HG03280 (cell line): ENCODE measurements at regions not wholly inside any gene's neighbourhood (a gene's known extent, or its start where the extent isn't known, plus 50 kb on each side); places are given as distances from the start of the nearest gene placed in this dataset.
A peak's percentile ranks its signal among the peaks of the same experiment; 100 is the strongest.

Source experiments
- ATAC-seq: cut with Tn5 transposase; IDR thresholded peaks from one replicate; pipeline ENCODE4 v1.9.1; 2021; ENCODE audit warnings: mild to moderate bottlenecking, moderate library complexity; ENCODE audit not compliant: unreplicated experiment

- no peak for ATAC-seq
Observed at GRCh38 chr6:26149240-26149639, 62.0 kb downstream of the HFE start.

GRCh38 chr6:26152226-26153101 lies 65.2 kb downstream of the HFE start:
- ATAC-seq, result no peak

- no peak for ATAC-seq
Observed at GRCh38 chr6:26155061-26155930, 68.1 kb downstream of the HFE start.

GRCh38 chr6:26156105-26156849 lies 69.0 kb downstream of the HFE start:
- peak; percentile 48 for ATAC-seq

DNA sequence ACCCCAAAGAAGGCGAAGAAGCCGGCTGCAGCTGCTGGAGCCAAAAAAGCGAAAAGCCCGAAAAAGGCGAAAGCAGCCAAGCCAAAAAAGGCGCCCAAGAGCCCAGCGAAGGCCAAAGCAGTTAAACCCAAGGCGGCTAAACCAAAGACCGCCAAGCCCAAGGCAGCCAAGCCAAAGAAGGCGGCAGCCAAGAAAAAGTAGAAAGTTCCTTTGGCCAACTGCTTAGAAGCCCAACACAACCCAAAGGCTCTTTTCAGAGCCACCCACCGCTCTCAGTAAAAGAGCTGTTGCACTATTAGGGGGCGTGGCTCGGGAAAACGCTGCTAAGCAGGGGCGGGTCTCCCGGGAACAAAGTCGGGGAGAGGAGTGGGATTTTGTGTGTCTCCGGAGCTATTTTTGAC lies 69.6 kb downstream of the HFE start:
- peak; percentile 6 for ATAC-seq

DNA sequence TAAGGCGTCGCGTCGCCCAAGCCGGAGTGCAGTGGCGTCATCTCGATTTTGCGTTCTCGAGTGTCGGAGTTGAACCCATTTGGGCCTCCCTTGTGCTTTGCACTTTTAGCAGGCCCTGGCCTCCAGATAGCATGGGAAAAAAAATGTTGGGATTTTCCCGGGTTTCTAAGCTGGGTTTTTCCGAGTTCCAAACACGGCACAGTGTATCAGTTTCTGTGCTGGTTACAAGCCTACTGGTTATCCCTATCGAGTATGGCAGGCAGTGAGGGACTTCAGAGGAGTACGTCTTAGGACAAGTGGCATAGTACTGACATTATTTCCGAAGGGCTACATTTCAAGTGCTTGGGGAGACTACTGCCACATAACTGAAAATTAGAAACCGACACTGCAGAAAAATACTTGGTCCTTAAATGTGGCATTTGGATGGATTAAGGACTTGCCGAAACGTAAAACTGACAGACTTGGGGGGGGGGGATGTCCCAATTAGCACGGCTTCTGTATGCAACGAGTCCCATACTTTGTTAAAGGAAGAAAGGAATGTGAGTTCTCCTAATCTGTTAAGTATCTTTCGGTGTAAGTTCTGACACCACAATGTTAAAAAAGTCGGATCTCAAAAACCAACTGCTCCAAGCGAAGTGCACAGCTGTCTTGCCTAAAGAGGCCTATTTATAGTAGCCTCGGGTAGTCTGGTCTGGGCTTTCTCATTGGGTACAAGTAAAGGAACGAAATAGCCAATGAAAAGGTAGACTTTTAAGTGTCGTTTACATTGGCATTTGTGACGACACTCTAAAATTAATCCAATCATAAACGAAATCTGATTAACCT lies 70.2 kb downstream of the HFE start:
- ATAC-seq, result peak; percentile 66

DNA sequence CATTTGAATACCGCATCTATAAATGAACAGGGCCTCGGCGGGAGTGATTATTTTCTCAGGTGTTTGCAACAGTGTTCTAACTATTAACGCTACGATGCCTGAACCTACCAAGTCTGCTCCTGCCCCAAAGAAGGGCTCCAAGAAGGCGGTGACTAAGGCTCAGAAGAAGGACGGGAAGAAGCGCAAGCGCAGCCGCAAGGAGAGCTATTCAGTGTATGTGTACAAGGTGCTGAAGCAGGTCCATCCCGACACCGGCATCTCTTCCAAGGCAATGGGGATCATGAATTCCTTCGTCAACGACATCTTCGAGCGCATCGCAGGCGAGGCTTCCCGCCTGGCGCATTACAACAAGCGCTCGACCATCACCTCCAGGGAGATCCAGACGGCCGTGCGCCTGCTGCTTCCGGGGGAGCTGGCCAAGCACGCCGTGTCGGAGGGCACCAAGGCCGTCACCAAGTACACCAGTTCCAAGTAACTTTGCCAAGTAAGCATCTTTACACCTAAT lies 70.9 kb downstream of the HFE start:
- no peak for ATAC-seq

- no peak for ATAC-seq
Observed at GRCh38 chr6:26158581-26159356, 71.5 kb downstream of the HFE start.

DNA sequence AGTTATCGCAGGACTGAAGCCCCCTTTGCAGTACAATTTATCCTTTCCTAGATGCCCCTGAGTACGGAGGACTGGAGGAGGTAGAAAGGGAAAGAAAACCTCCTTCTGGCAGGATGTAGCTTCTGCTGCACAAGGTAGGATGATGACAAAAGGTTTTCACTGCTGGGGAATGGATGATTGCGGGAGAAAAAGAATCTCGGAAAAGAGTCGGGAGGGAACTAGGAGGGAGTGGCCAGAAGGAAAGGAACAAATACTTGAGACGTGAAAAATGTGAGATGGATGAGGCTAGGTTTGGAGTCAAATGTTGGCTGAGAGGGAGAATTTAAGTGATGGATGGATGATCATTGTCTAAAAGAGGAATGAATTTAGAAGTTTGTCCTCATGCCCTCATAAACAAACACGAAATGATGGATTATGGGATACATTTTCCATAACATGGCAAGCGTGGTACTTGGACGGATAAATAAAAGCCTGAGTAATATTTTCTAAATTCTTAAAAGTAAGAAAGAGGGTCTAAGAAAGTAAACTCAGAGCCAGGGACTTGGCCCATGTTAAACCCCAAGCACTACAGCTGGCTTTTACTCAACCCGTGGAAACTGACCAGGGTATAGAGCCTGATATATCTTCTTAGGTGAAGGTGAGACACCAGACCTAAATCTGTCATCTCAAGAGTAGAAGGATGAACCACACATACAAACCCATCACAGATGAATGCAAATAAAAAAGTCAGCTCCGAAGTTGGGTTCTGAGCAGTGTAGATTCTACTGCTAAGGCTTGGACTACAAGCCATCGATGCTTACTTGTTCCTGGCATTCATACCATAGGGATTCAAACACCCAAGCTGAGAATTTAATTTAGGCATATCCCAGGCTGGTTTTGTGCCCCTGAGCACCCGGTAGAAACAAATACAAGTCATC lies 72.4 kb downstream of the HFE start:
- no peak for ATAC-seq

DNA sequence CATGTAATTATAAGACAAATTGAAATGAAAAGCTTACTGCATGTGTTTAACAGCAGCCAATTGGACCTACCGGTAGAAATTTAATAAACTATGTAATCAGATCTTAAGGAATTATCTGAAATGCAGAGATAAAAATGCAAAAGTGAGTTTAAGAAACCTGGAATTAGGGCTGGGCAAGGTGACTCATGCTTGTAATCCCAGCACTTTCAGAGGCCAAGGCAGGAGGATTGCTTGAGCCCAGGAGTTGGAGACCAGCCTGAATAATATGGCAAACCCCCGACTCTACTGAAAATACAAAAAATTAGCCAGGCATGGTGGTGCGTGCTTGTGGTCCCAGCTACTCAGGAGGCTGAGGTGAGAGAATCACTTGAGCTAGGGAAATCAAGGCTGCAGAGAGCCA lies 74.1 kb downstream of the HFE start:
- ATAC-seq, result no peak

DNA sequence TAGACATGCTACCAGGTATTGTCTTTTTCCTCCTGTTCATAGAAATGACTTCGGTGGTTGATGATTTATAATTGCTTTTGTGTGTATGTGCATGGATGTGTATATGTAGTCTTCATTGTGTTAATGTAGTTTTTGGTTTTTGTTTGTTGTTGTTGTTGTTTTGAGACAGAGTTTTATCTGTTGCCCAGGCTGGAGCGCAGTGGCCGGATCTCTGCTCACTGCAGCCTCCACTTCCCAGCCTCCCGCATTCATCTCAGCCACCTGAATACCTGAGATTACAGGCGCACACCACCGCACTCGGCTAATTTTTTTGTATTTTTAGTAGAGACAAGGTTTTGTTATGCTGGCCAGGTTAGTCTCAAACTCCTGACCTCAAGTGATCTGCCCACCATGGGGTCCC lies 75.2 kb downstream of the HFE start:
- ATAC-seq, result no peak

DNA sequence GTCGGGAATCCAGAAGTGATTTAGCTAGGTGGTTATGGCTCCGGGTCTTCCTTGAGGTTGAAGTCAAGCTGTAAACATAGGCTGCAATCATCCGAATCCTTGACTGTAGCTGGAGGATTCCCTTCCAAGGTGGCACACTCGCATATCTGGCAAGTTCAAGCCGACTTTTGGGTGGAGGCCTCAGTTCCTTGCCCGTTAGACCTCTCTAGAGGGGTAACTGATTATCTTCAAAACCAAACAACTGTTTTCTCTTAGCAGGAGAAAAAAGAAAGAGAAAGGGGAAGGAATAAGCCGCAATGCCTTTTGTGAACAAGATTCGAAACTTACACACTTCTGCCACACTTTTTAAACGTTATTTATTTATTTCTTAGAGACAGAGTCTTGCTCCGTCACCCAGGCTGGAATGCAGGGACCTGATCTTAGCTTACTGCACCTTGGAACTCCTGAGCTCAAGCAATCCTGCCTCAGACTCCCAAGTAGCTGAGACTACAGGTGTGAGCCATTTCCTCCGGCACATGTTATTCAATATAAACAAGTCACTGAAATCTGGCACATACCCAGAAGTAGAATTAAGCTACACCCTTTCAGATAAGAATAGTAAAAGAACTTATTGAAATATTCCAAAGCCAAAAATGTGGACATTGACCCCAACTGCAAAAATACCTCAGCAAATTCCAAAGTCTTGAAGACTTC lies 76.3 kb downstream of the HFE start:
- ATAC-seq, result no peak

- ATAC-seq, result no peak
Observed at GRCh38 chr6:26164120-26164505, 76.9 kb downstream of the HFE start.

DNA sequence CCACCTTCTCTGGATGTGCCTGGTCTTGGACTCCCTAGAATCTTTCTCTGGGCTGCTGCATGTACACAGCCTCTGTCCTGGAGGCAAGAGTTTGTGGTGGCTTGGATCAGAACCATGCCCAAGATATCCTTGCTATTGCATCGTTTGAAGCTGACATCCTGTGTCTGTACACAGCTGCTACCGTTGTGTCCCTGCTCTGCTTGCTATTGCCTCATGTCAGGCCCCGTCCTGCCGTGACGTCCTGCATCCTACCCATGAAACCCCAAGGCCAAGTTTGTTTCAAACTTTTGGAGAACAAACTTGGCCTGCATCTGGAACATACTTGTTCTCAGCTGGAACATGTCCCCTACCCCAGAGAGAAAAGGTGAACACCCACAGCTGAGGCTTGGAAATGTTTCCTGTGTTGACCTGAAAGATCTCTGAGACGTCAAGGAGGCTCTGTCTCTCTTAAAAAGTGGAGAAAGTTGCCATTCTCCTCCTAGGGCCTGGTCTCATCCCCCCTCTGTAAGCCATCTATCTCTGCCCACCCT lies 78.1 kb downstream of the HFE start:
- no peak for ATAC-seq

- no peak for ATAC-seq
Observed at GRCh38 chr6:26170181-26170580, 83.0 kb downstream of the HFE start.

DNA sequence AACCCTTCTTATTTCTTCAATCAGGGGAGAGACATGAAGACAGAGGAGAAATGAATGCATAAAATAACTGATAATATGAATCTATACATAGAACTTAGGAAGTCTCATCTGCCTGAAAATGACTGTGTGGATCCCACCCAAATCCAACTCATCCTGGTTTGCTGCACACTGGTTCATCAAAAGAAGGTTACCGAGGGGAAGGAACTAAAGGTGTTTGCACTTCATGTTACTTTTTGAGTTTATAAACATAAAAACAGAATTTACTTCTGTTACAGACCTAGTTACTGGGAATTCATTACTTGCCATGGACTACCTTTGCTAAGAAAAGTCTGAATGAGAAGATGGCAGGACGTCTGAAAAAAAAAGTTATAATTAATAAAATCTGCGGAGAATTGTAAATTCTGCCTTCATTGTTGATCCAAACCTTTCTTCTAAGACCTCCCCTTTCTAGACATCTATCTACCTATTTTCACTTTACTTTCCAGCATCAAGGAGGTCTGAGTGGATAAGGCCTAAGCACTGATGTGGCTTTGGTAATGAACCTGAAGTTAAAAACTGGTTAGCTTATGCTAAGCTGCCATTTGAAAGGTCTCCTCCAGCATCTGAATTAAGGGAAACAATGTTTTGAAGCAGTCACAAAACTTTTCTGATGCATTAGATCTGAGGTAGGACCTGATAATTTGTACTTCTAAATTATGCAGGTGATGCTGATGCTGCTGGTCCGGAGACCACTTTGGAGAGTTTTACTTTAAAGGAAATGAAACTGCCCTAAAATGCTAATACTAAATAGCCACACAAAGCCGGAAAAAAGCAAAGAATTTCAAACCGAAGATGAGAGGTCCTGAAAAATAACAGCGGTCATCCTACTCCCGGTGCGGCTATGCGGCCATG lies 84.0 kb downstream of the HFE start:
- ATAC-seq, result peak; percentile 6

GRCh38 chr6:26172608-26172968 lies 85.4 kb downstream of the HFE start:
- ATAC-seq, result peak; percentile 21
